HCT116 (cell line): ENCODE measurements at regions not wholly inside any gene's neighbourhood (a gene's known extent, or its start where the extent isn't known, plus 50 kb on each side); places are given as distances from the start of the nearest gene placed in this dataset.

Experiments
- ATAC-seq: fragments of 200-7000 bp; cut with Tn5 transposase; 2 replicates; pipeline ENCODE4 v1.9.1; 2020; ENCODE audit warnings: mild to moderate bottlenecking, moderate library complexity
- BruUV-seq: library from RNA; stranded (reverse); fragments of 400-500 nt; replicated peaks from 2 replicates; lab custom pipeline; 2021; lab: Mats Ljungman, UMichigan
- CTCF ChIA-PET: fragments of 300-600 bp; sonication (Branson Sonifier 250); formaldehyde crosslinking; loops from one replicate; lab custom pipeline; 2021; ENCODE audit warnings: antibody characterized with exemption; lab: Charles Lee
- POLR2A ChIA-PET: fragments of 300-600, 350-600 bp; sonication (Branson Sonifier 250); formaldehyde crosslinking; loops from one replicate; lab custom pipeline; 2021; ENCODE audit warnings: antibody characterized with exemption; lab: Charles Lee
- RAD21 ChIA-PET, 2 experiments: fragments of 300-600 bp; sonication (Branson Sonifier 250); formaldehyde crosslinking; loops; one replicate each; lab custom pipeline; 2023; ENCODE audit warnings: low total read pairs in 2 of 2; ENCODE audit not compliant: uncharacterized antibody in 2 of 2, unreplicated experiment in 2 of 2, low non-redundant PET in 1 of 2; lab: Charles Lee
- DNase-seq: peaks from one replicate; pipeline ENCODE4 v3.0.0-alpha.2; 2010; ENCODE audit warnings: low read depth, low spot score
- H2AFZ ChIP-seq: fragments of 200-600 bp; shearing (Covaris generic), sonication (generic); 2 replicates; pipeline ENCODE4 v1.6.1; 2017; ENCODE audit warnings: low read depth, mixed run types, mixed read lengths, antibody characterized with exemption, low read length; ENCODE audit not compliant: poor library complexity, severe bottlenecking
- H3K27ac ChIP-seq: 2 replicates; pipeline ENCODE4 v1.5.1; 2012; ENCODE audit warnings: low read depth, low read length
- H3K27me3 ChIP-seq: fragments of 200-600 bp; sonication (generic); 2 replicates; pipeline ENCODE4 v1.6.1; 2016; ENCODE audit warnings: mixed run types, low read length, mixed read lengths; ENCODE audit not compliant: insufficient read depth
- H3K36me3 ChIP-seq, 2 experiments: fragments of 200-500 bp in 1 of 2; fragments of 200-600 bp in 1 of 2; sonication (Bioruptor generic) in 1 of 2; sonication (generic) in 1 of 2; 2 replicates each; pipeline versions ENCODE4 v1.5.1 to v1.6.1; 2014 to 2016; ENCODE audit warnings: low read length in 2 of 2, inconsistent platforms in 1 of 2, mixed read lengths in 1 of 2, mixed run types in 1 of 2; ENCODE audit not compliant: insufficient read depth in 2 of 2, control insufficient read depth in 1 of 2
- H3K4me1 ChIP-seq, 2 experiments: fragments of 200-600 bp in 1 of 2; sonication (generic) in 1 of 2; 2 replicates each; pipeline versions ENCODE4 v1.5.1 to v1.6.1; 2012 to 2017; ENCODE audit warnings: low read length in 2 of 2, inconsistent platforms in 1 of 2, mild to moderate bottlenecking in 1 of 2, mixed read lengths in 1 of 2, mixed run types in 1 of 2, moderate library complexity in 1 of 2; ENCODE audit not compliant: insufficient read depth in 2 of 2, control insufficient read depth in 1 of 2
- H3K4me2 ChIP-seq: fragments of 200-600 bp; sonication (generic); 2 replicates; pipeline ENCODE4 v1.6.1; 2017; ENCODE audit warnings: mixed run types, low read length, mixed read lengths
- H3K4me3 ChIP-seq, 2 experiments: fragments of 200-600 bp in 1 of 2; sonication (generic) in 1 of 2; replicated peaks in 1 of 2; 2 replicates each; pipeline ENCODE4 v1.5.1; 2011 to 2016; ENCODE audit warnings: low read length in 2 of 2, control low read depth in 1 of 2, low read depth in 1 of 2, mild to moderate bottlenecking in 1 of 2, mixed read lengths in 1 of 2, mixed run types in 1 of 2
- H3K79me2 ChIP-seq: fragments of 200-600 bp; sonication (generic); 2 replicates; pipeline ENCODE4 v1.6.1; 2017; ENCODE audit warnings: mild to moderate bottlenecking, mixed run types, low read length, moderate library complexity, mixed read lengths; ENCODE audit not compliant: insufficient read depth
- H3K9ac ChIP-seq: fragments of 200-600 bp; sonication (generic); 2 replicates; pipeline ENCODE4 v1.6.1; 2016; ENCODE audit warnings: low read length, mixed read lengths
- H3K9me2 ChIP-seq: fragments of 200-600 bp; sonication (generic), shearing (Covaris generic); 2 replicates; pipeline ENCODE4 v1.6.1; 2017; ENCODE audit warnings: mixed run types, mild to moderate bottlenecking, moderate library complexity; ENCODE audit not compliant: insufficient read depth
- H3K9me3 ChIP-seq, 2 experiments: fragments of 200-500 bp in 1 of 2; fragments of 200-600 bp in 1 of 2; sonication (Bioruptor generic) in 1 of 2; sonication (generic) in 1 of 2; 2 replicates each; pipeline ENCODE4 v1.6.1; 2014 to 2017; ENCODE audit warnings: low read length in 2 of 2, mixed read lengths in 2 of 2, inconsistent platforms in 1 of 2, low read depth in 1 of 2, mild to moderate bottlenecking in 1 of 2, mixed run types in 1 of 2, moderate library complexity in 1 of 2; ENCODE audit not compliant: control insufficient read depth in 1 of 2, insufficient read depth in 1 of 2
- H4K20me1 ChIP-seq: fragments of 200-600 bp; sonication (generic), shearing (Covaris generic); 2 replicates; pipeline ENCODE4 v1.6.1; 2017; ENCODE audit warnings: mixed run types, mild to moderate bottlenecking, moderate library complexity; ENCODE audit not compliant: insufficient read depth
- POLR2AphosphoS5 ChIP-seq: IDR thresholded peaks from 2 replicates; pipeline ENCODE4 v1.6.1; 2011; ENCODE audit warnings: mild to moderate bottlenecking, low read depth, low read length, moderate library complexity
- intact Hi-C: fragments of 100-400 bp; cut with micrococcal nuclease; formaldehyde crosslinking; loops from 2 replicates; pipeline ENCODE4 v1.10.0; 2022
- TF ChIP-seq, protein P1 (sequence below), 3 experiments: fragments of 200-600 bp in 1 of 3; sonication (generic) in 1 of 3; IDR thresholded peaks in 2 of 3; conservative IDR thresholded peaks in 1 of 3; 2 replicates each; pipeline ENCODE4 v1.5.1; 2012 to 2017; ENCODE audit warnings: low read depth in 2 of 3, low read length in 2 of 3, antibody characterized with exemption in 1 of 3, borderline replicate concordance in 1 of 3, control low read depth in 1 of 3, mild to moderate bottlenecking in 1 of 3, mixed read lengths in 1 of 3, mixed run types in 1 of 3, moderate library complexity in 1 of 3; ENCODE audit not compliant: insufficient read depth in 1 of 3
- TF ChIP-seq, protein P2 (sequence below): IDR thresholded peaks from 2 replicates; pipeline ENCODE4 v1.6.1; 2012; ENCODE audit warnings: low read depth

DNA sequence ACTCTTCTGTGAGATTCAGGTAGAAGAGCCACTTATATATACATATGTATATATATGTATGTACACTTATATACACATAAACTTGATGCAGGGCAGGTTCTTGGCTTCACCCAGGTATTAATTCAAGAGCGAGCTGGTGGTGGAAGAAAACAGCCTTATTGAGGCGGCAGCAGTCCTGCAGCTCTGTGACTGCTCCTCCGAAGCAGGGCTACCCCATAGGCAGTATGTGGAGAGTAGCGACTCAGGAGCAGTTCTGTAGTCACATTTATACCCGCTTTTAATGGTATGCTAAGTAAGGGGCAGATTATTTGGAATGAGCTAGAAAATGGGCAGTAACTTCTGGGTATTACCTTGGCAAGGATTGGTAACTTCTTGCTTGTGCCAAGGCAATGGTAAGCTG, 280.6 kb upstream of the TFPI start:
- intact Hi-C loops, result no loop called here
- Histone ChIP-seq H3K4me1 (no peaks in the 10 kb centered on the region), H3K36me3 (no peaks in the 10 kb centered on the region), H3K27ac (no peak overlapping the region), H3K9ac (no peak overlapping the region), H3K9me2 (no peaks in the 10 kb centered on the region; the same call in 1 of the 2 replicates), H3K27me3 (no peaks in the 10 kb centered on the region), H4K20me1 (no peaks in the 10 kb centered on the region), H3K9me3 (no peaks in the 10 kb centered on the region), H2AFZ (no peak overlapping the region), H3K79me2 (no peaks in the 10 kb centered on the region), H3K4me3 (no peak overlapping the region), H3K4me2 (no peak overlapping the region)
- ChIA-PET RAD21 (no interaction called here), CTCF (no interaction called here), POLR2A (no interaction called here)
- ATAC-seq (no peak), DNase-seq (no peak)
- no TSS peak for BruUV-seq
- TF ChIP-seq, protein P1, sequence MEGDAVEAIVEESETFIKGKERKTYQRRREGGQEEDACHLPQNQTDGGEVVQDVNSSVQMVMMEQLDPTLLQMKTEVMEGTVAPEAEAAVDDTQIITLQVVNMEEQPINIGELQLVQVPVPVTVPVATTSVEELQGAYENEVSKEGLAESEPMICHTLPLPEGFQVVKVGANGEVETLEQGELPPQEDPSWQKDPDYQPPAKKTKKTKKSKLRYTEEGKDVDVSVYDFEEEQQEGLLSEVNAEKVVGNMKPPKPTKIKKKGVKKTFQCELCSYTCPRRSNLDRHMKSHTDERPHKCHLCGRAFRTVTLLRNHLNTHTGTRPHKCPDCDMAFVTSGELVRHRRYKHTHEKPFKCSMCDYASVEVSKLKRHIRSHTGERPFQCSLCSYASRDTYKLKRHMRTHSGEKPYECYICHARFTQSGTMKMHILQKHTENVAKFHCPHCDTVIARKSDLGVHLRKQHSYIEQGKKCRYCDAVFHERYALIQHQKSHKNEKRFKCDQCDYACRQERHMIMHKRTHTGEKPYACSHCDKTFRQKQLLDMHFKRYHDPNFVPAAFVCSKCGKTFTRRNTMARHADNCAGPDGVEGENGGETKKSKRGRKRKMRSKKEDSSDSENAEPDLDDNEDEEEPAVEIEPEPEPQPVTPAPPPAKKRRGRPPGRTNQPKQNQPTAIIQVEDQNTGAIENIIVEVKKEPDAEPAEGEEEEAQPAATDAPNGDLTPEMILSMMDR (IDR thresholded peaks at IDR 0.05 in 2 of 3, conservative IDR thresholded peaks at IDR 0.05 in 1 of 3; ENCODE audit: borderline replicate concordance in 1 of 3, insufficient read depth in 1 of 3, low read depth in 2 of 3, low read length in 2 of 3), result no peak
- TF ChIP-seq POLR2AphosphoS5, result no peak
- TF ChIP-seq, protein P2, sequence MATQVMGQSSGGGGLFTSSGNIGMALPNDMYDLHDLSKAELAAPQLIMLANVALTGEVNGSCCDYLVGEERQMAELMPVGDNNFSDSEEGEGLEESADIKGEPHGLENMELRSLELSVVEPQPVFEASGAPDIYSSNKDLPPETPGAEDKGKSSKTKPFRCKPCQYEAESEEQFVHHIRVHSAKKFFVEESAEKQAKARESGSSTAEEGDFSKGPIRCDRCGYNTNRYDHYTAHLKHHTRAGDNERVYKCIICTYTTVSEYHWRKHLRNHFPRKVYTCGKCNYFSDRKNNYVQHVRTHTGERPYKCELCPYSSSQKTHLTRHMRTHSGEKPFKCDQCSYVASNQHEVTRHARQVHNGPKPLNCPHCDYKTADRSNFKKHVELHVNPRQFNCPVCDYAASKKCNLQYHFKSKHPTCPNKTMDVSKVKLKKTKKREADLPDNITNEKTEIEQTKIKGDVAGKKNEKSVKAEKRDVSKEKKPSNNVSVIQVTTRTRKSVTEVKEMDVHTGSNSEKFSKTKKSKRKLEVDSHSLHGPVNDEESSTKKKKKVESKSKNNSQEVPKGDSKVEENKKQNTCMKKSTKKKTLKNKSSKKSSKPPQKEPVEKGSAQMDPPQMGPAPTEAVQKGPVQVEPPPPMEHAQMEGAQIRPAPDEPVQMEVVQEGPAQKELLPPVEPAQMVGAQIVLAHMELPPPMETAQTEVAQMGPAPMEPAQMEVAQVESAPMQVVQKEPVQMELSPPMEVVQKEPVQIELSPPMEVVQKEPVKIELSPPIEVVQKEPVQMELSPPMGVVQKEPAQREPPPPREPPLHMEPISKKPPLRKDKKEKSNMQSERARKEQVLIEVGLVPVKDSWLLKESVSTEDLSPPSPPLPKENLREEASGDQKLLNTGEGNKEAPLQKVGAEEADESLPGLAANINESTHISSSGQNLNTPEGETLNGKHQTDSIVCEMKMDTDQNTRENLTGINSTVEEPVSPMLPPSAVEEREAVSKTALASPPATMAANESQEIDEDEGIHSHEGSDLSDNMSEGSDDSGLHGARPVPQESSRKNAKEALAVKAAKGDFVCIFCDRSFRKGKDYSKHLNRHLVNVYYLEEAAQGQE, result no peak
